CD4-positive, alpha-beta T cell treated with Interferon gamma for 1 hour (primary cell): ENCODE measurements at regions not wholly inside any gene's neighbourhood (a gene's known extent, or its start where the extent isn't known, plus 50 kb on each side); places are given as distances from the start of the nearest gene placed in this dataset.
"Not testable (repeated sequence)": the region's sequence is repeated elsewhere in the genome, so short reads cannot be mapped to it uniquely, and the experiment has no call there.

Experiments
- DNase-seq: peaks from one replicate; pipeline ENCODE4 v3.0.0-alpha.2; 2020

DNA sequence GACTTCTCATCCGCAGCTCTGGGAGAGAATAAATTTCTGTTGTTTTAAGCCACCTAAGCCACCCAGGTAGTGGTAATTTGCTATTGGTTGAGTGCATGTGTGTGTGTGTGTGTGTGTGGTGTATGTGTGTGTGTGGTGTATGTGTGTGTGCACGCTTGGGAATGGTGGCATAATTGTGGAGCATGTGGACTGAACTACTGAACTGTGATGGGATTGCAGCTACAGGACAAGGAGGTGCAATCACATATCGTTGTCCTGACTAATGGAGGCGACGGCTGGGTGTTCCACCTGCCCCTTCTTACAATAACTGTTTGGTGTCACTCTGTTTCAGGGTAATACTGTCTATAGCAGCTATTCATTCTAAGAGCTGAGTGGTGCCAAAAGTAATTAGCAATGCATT is 448.7 kb upstream of the PFKP start:
- DNase-seq: no peak

GRCh38 chr10:2616215-2616614 is 451.1 kb upstream of the PFKP start:
- DNase-seq: no peak

GRCh38 chr10:2611603-2612002 is 455.7 kb upstream of the PFKP start:
- no peak for DNase-seq

DNA sequence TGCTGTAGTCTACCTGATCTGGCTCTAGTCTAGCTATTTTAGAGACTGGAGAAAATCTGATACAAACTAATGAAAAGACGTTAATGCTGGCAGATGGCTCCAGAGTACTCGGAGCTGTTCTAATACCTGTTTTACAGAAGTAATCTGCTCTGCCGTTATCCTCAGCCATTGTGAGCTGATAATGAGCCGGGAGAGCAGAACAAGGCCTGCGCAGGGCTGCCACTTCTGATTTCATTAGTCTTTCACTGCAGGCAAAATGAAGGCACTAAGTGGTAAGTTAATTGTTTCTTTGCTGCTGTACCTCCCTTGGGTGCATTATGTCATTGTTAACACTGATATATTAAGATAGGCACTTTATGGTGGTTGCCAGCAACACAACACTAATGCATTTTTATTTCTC is 456.4 kb upstream of the PFKP start:
- DNase-seq: no peak

- no peak for DNase-seq
Observed at GRCh38 chr10:2604891-2605290, 462.5 kb upstream of the PFKP start.

GRCh38 chr10:2599571-2599970 is 467.8 kb upstream of the PFKP start:
- no peak for DNase-seq

GRCh38 chr10:2592360-2593160 is 474.8 kb upstream of the PFKP start:
- no peak for DNase-seq

GRCh38 chr10:2589196-2589595 is 478.2 kb upstream of the PFKP start:
- DNase-seq: no peak

DNA sequence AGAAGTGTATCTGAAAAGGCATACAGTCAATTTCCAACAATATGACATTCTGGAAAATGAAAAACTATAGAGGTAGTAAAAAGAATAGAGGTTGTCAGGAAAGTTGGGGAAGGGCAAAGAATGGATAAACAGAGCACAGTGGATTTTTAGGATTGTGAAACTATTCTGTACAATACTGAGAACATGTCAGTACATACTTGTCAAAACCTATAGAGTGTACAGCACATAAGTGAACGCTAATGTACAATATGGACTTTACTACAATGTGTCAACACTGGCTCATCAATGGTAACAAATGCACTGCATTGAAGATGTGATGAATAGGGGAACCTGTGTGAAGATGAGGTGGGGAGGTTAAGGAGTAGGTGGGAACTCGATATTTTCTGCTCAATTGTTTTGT is 483.0 kb upstream of the PFKP start:
- no peak for DNase-seq

- DNase-seq: no peak
Observed at GRCh38 chr10:2576892-2577291, 490.5 kb upstream of the PFKP start.

GRCh38 chr10:2575460-2575859 is 491.9 kb upstream of the PFKP start:
- no peak for DNase-seq

DNA sequence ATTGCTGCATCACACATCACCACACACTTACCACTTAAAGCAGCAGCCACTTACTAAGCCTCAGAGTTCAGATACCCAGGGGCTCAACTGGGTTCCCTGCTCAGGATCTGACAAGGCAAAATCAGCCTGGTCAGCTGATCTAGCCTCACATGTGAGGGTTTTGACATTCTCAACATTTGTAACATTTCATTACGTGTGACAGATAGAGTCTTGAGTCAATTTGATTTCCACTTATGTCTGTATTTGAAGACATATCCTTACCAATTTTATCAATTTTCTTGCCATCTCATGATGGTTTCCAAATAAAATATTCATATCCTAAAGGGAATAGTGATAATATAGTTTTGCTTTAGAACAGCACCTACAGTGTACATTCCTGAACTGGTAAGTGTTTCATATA is 494.7 kb upstream of the PFKP start:
- DNase-seq: no peak

GRCh38 chr10:2556883-2557282 is 510.5 kb upstream of the PFKP start:
- no peak for DNase-seq

DNA sequence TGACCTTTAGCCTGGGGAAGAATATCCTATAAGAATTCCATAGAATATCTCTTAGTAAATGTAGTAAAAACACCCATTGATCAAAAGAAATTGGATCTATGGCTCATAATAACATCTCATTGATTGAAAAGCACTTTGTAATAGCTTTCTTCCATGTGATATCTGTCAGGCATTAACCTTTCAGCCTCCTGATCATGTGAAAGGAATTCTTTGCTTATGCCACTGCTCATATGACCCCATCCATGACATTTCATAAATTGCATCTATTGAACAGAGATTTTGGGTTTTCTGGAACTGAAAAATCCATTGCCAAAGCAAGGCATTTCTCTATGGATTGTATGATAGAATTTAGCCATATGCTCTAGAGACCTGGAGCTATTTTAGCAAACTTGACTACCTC is 519.3 kb upstream of the PFKP start:
- DNase-seq: no peak

DNA sequence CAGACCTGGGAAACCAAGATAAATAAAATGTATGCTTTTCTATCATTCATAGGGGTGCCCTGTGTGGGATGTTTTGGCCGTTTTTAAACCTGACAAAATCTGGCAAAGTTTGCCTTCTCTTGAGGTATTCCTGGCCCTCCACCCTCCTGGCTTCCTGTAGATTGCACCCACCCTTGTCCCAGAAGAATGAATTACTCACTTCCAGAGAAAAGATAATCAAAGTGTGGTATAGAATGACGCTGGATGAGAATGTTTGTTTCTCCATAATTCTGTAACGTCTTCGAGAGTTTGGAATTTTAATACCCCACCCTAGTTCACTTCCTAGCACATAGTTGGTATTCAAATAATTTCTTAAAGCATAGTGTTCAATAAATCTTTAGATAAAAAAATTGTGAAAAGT is 519.7 kb upstream of the PFKP start:
- DNase-seq: no peak

GRCh38 chr10:2546894-2547293 is 520.5 kb upstream of the PFKP start:
- not testable (repeated sequence) for DNase-seq

GRCh38 chr10:2543974-2544373 is 523.4 kb upstream of the PFKP start:
- no peak for DNase-seq

DNA sequence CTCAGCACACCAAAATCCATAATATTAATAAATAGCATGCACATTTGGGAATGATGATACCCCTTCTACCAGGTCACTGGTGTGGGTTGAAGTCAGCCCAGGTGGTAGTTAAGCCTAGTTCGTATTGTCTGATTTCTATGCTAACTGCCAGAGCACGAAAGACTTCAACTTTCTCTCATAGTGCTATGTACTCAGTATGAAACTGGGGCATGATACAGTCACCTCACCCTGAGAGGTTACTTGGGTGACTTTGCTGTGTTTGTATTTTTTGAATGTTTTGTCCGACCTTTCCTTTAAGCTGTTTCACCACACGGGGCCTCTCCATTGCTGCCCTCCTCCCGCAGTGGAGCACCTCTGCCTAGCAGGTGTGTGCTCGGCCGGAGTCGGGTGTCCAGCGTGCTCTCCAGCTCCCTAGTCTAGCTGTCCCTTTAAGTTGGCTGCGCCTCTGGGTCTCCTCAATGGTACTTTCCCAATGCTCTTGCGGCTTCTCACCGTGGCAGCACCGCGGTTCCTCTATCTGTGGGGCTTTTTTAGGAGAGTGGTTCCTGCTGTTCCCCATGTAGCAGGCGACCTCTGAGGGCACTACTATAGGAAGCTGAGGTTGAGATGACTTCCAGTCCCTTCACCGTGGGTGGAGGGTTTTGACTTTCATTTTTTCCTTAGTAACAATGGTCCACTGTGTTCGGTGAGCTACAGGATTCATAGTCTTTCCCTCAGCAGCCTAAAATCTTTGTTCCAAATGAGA is 524.0 kb upstream of the PFKP start:
- DNase-seq: no peak

- DNase-seq: no peak
Observed at GRCh38 chr10:2541176-2541575, 526.2 kb upstream of the PFKP start.

- DNase-seq: no peak
Observed at GRCh38 chr10:2529945-2530344, 537.4 kb upstream of the PFKP start.

- no peak for DNase-seq
Observed at GRCh38 chr10:2525781-2526180, 541.6 kb upstream of the PFKP start.

DNA sequence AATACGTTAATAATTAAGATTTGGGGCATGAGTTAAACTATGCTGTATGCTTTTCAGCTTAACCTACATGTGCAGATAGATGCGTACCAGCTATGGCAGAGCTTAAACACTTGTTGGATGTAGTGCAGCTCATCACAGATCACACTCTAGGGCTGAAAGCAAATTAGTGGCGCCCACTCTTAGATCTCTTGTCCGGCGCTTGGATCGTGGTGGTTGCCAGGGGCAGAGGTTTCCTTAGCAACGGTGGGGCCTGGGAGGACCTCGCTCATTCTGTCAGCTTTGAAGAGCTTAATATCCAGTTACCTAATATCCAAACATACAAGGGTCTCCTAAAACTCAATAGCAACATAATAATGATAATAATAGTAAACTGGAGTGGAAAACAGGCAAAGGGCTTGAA is 548.2 kb upstream of the PFKP start:
- DNase-seq: no peak

DNA sequence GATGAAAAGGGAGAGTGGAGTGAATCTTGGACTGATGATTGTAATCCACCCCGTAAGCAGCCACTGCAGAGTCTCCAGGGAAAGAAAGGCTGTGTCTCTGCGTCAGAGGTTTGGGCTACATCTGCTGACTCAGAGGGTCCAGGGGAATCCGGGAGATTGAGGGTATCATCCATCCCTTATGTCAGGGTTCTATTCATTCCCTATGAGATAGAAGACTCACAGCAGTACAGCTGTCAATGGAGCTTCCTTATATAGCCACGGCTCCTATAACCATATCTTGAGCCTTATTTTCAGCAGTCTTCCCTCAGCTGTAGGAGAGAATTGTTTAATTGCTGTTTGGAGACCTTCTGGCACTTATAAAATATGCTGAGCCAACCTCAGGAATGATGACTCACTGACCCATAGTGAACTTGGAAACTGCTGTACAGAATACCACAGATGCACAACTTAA is 558.2 kb upstream of the PFKP start:
- DNase-seq: no peak

DNA sequence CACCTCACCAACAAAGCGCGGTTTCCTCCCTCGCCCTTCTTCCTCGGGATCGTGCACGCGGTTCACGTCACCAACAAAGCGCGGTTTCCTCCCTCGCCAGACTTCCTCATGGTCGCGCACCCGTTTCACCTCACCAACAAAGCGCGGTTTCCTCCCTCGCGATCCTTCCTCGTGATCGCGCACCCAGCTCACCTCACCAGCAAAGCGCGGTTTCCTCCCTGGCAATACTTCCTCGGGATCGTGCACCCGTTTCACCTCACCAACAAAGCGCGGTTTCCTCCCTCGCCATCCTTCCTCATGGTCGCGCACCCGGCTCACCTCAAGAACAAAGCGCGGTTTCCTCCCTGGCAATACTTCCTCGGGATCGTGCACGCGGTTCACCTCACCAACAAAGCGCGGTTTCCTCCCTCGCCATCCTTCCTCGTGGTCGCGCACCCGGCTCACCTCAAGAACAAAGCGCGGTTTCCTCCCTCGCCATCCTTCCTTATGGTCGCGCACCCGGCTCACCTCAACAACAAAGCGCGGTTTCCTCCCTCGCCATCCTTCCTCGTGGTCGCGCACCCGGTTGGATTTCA is 565.9 kb upstream of the PFKP start:
- not testable (repeated sequence) for DNase-seq
